Esophagus squamous epithelium (tissue), 4 donors: ENCODE measurements at regions not wholly inside any gene's neighbourhood (a gene's known extent, or its start where the extent isn't known, plus 50 kb on each side); places are given as distances from the start of the nearest gene placed in this dataset.

Experiments used
- POLR2A ChIP-seq, 4 donors: fragments of 450-650 bp; IDR thresholded peaks; one replicate each; pipeline ENCODE4 v1.6.1; 2017; ENCODE audit warnings: antibody characterized with exemption in 4 of 4, mild to moderate bottlenecking in 4 of 4, moderate library complexity in 3 of 4
- TF ChIP-seq, protein P1 (sequence below), 6 experiments: fragments of 450-650 bp in 4 of 6; fragments of 200-600 bp in 2 of 6; sonication (generic) in 2 of 6; IDR thresholded peaks; one replicate each; pipeline ENCODE4 v1.5.1; 2016 to 2019; ENCODE audit warnings: antibody characterized with exemption in 6 of 6, mild to moderate bottlenecking in 4 of 6, moderate library complexity in 4 of 6

DNA sequence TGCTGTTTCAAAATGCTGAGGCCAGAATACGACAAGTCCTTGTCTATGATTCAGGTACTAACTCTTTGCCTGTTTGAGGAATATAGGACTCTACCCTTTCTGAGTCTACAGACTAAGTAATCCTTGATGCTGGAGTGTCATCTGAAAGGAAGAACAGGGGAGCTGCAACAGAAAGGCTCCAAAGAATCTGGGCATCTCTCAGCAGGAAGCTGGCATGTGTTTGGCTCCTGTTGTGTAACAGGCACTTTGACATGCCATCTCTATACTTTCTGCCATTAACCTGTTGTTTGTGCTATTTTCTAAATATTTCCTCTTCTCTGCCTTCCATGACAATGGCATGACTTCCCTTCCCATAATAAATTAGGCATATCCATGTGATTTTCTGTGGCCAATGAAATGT, 409.5 kb downstream of the ADRA2A start:
- TF ChIP-seq, protein P1, sequence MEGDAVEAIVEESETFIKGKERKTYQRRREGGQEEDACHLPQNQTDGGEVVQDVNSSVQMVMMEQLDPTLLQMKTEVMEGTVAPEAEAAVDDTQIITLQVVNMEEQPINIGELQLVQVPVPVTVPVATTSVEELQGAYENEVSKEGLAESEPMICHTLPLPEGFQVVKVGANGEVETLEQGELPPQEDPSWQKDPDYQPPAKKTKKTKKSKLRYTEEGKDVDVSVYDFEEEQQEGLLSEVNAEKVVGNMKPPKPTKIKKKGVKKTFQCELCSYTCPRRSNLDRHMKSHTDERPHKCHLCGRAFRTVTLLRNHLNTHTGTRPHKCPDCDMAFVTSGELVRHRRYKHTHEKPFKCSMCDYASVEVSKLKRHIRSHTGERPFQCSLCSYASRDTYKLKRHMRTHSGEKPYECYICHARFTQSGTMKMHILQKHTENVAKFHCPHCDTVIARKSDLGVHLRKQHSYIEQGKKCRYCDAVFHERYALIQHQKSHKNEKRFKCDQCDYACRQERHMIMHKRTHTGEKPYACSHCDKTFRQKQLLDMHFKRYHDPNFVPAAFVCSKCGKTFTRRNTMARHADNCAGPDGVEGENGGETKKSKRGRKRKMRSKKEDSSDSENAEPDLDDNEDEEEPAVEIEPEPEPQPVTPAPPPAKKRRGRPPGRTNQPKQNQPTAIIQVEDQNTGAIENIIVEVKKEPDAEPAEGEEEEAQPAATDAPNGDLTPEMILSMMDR (IDR thresholded peaks at IDR 0.05): no peak
- no peak for TF ChIP-seq POLR2A (IDR thresholded peaks at IDR 0.05)
